ENCODE measurements at regions not wholly inside any gene's neighbourhood (a gene's known extent, or its start where the extent isn't known, plus 50 kb on each side); places are given as distances from the start of the nearest gene placed in this dataset.
"Not testable (repeated sequence)": the region's sequence is repeated elsewhere in the genome, so short reads cannot be mapped to it uniquely, and the experiment has no call there.

GRCh38 chr18:3328532-3328931 is 66.6 kb downstream of the MYL12B start:
- DNase-seq, result no peak

- DNase-seq, result no peak
Measured at GRCh38 chr18:3329471-3329870, 67.5 kb downstream of the MYL12B start.

DNA sequence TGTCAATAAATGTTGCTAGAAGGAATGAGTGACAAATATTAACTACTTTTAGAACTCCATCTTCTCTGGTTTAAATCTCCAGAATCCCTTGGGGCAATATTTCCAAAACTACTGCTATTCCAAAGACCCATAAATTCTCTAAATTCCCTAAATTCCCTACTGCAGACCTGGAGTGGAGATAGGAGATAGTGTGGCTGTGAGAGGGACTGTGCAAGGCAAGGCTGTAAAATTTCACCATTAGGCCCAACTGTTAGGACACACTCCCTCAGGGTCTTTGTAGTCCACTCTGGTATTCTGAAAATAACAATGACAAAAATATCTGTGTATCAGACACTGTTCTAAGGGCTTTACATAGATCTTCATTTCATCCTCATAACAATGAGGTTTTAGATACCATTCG is 67.9 kb downstream of the MYL12B start:
- no peak for DNase-seq

GRCh38 chr18:3330622-3331021 is 68.7 kb downstream of the MYL12B start:
- no peak for DNase-seq

DNA sequence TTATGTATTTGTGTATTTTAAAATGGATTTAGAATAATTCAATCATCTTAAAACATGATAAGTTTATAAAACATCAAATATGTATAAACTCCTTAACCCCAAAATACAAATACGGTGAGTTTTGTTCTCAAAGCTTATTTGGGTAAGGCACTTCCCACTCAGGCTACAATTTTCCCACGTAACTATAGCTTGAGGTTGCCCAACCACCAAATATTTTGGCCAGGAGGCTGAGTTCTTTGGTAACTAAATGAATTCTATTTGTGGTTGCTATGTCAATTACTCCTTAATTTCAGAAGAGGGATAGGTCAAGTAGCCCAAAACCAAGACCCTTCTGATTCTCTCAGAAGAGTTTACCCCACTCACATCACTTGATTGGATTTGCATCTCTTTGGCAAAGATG is 70.4 kb downstream of the MYL12B start:
- no peak for DNase-seq

DNA sequence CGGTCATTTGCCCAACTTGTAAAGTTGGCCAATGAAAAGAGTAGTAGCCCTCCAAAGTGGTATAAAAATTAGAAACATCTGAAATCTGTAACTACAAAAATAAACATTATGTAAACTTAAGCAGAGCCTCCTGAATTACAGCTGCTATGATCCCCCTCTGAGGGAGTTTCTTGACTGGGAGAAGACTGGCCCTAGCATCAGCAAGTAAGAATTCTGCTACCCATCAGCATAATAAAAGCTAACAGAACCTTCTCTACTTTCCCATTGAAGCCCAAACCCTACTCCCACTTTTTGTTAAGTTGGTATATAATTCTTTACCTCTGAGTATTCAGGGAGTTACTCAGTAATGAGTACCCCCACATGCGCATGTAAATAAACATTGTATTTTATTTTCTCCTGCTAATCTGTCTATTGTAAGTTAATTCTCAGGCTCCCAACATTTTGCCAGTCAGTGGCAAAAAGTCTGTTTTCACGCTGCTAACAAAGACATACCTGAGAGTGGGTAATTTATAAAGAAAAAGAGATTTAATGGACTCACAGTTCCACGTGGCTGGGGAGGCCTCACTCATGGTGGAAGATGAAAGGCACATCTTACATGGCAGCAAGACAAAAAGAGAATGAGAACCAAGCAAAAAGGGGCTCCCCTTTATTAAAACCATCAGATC is 71.3 kb downstream of the MYL12B start:
- no peak for DNase-seq

DNA sequence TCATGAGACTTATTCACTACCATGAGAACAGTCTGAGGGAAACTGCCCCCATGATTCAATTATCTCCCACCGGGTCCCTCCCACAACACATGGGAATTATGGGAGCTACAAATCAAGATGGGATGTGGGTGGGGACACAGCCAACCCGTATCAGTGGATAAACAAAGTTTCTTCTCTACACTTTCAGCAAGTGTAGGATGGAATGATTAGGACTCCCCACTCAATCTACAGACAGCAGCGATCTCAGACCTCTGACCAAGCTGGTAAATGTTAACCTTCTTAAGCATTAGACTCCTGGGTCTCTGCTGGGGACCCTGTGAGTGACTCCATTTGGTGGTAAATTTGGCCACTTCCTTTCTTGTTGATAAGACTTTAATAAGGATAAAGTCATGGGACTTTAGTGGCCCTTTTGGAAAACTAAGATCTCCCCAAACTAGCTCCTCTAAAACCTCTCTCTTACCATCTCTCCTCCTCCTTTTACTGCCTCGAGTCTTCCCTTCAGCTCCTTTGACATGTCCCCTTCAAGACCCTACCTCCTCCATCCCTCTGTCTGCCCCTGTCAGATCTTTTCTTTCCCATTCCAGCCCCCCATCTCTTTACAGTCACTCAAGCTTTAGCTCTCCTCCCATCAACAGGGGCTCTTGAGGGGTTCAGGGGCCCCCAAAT is 71.9 kb downstream of the MYL12B start:
- no peak for DNase-seq

GRCh38 chr18:3340015-3340681 is 78.2 kb downstream of the MYL12B start:
- DNase-seq, result peak; percentile 36 to 83 (median 58)

DNA sequence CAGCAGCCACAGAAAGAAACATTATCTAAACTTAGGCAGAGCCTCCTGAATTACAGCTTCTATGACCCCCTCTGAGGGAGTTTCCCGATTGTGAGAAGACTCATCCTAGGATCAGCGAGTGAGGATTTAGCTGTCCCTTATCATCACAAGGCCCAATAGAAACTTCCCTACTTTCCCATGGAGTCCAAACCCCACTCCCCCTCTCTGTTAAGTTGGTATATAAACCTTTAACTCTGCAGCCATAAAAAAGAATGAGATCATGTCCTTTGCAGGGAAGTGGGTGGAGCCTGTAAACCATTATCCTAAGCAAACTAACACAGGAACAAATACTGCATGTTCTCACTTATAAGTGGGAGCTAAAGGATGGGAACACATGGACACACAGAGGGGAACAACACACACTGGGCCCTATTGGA is 78.8 kb downstream of the MYL12B start:
- DNase-seq, result peak in 2 of 4 experiments; percentile 6 to 20

DNA sequence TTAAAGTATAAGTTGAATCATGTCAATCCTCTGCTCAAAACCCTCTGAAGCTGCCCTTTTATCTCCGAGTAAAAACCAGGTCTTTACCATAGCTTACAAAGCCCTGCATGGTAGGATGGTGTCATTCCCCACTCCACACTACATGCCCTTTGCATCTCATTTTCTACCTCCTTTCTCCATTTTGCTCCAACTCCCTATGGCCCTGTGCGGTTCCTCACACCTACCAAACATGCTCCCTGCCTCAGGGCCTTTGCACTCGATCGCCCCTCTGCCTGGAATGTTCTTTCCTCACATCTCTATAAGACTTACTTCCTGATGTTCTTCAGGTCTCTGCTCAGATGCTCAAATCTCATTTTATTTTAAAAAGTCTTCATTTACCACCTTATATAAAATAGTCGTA is 80.7 kb downstream of the MYL12B start:
- DNase-seq, result no peak

GRCh38 chr18:3345452-3345851 is 83.5 kb downstream of the MYL12B start:
- DNase-seq, result no peak

- DNase-seq, result peak in 2 of 4 experiments; percentile 13 to 24
Measured at GRCh38 chr18:3345885-3346284, 84.0 kb downstream of the MYL12B start.

DNA sequence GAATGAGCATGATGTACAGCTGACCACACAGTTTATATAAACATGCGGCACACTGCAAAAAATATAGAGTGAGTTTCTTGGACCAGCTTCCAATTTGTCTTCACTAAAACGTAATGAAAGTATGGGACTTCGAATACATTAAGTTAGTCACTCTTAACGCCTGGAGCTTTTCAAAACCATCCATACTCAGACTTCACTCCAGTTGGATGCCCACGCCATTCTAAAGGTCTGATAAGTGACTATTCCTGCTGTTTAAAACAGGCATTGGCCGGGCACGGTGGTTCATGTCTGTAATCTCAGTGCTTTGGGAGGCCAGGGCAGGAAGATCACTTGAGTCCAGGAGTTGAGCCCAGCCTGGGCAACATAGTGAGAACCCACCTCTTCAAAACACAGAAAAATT is 84.6 kb downstream of the MYL12B start:
- no peak for DNase-seq

DNA sequence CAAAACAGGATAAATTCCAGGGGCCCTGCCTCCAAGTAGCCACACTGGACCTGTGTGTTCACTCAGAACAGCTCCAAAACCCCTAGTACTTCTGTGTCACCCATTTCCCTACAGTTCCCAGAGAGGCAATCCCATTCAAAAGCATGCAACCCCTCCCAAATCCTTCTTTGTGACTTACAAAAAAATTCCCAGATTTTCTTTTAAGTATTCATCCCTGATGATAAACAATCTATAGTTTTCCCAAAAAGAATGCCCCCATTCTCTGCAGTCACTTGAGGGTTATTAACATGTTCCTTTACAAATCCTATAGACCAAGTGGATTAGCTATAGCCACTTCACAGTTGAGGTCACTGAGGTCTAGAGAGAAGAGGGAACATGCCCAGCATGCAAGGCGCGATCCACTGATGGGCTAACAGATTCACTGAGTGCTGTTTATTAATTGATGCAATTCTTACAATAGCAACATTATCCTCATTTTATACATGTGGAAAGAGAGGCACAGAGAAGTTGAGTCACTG is 85.4 kb downstream of the MYL12B start:
- no peak for DNase-seq

GRCh38 chr18:3348176-3348575 is 86.2 kb downstream of the MYL12B start:
- no peak for DNase-seq

DNA sequence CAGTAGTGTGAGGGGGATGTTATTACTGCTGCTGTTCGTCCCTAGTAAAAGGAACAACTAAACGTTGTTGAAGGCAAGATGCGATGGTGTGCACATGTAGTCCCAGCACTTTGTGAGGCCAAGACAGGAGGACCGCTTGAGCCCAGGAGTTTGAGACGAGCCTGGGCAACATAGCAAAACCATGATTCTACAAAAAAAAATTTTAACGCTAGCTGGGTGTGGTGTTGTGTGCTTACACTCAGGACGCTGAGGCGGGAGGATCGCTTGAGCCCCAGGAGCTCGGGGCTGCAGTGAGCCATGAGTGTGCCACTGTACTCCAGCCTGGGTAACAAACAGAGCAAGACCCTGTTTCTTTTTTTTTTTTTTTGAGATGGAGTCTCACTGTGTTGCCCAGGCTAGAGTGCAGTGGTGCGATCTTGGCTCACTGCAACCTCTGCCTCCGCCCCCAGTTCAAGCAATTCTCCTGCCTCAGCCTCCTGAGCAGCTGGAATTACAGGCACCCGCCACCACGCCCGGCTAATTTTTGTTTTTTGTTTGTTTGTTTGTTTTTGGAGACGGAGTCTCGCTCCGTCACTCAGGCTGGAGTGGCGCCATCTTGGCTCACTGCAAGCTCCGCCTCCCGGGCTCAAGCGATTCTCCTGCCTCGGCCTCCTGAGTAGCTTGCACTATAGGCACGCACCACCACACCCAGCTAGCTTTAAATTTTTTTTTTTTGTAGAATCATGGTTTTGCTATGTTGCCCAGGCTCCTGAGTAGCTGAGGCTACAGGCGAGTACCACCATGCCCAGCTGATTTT is 87.3 kb downstream of the MYL12B start:
- not testable (repeated sequence) for DNase-seq

GRCh38 chr18:3350021-3350420 is 88.1 kb downstream of the MYL12B start:
- no peak for DNase-seq

DNA sequence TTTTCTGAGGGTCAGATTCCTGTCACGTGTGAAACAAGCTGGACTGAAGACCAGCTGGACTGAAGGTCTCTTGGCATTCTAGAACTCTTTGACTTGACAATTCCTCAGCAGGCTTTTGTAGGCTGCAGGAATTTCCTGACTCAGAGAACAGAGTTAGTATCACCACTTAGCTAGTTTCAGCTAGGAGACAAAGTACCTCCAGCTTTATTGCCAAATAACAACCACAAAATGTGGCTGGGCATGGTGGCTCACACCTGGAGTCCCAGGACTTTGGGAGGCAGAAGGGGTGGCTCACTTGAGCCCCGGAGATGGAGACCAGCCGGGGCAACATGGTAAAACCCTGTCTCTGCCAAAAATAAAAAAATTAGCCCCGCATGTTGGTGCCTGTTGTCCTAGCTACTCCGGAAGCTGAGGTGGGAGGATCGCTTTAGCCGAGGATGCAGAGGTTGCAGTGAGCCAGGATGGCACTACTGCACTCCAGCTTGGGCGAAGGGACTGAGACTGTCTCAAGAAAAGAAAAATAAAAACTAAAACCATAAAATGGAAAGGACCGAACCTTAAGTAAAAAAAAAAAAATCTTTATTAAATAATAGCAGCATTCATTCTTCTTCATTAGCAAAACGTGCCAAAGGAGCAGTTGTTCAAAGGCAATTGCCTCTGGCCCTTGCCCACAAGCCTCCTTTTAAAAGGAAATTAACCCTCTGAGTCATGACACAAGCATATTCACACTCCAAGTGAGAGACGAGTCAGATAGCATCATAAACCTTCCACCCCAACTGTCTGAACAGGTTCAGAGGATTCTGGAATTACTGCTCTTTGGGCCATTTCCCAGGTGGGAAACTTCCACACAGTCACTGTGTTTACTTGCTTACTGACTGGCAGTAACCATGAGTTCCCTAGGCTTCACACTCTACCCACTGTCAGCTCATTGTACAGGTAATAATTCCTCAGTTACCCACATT is 88.9 kb downstream of the MYL12B start:
- no peak for DNase-seq

- no peak for DNase-seq
Measured at GRCh38 chr18:3354506-3354905, 92.6 kb downstream of the MYL12B start.

DNA sequence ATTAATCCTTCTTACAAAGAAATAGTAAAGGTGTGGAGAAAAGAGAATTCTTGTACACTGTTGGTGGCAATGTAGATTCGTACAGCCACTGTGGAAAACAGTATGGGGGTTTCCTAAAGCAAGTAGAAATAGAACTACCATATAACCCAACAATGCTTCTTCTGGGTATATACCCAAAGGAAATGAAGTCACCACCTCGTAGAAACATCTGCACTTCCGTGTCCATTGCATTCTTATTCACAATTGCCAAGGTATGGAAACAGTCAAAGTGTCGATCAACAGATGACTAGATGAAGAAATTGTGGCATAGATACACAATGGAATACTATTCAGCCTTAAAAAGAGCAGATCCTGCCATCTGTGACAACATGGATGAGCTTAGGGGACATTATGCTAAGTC is 93.4 kb upstream of the TGIF1 start:
- DNase-seq, result no peak

DNA sequence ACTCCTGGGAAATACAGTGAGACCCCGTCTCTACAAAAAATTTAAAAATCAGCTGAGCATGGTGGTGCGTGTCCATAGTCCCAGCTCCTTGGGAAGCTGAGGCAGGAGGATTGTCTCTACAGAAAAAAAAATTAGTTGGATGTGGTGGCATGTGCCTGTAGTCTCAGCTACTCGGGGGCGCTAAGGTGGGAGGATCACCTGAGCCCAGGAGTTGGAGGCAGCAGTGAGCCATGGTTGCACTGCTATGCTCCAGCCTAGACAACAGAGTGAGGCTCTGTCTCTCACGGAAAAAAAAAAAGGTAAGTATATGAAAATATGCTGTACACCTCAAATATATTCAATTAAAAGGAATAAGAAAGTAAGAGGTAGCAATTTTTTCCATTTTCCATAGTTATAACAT is 92.5 kb upstream of the TGIF1 start:
- no peak for DNase-seq

GRCh38 chr18:3358310-3358709 is 91.7 kb upstream of the TGIF1 start:
- no peak for DNase-seq
